Mesenteric fat pad (tissue), 1 donor: ENCODE measurements at regions not wholly inside any gene's neighbourhood (a gene's known extent, or its start where the extent isn't known, plus 50 kb on each side); places are given as distances from the start of the nearest gene placed in this dataset.
"Not testable (repeated sequence)": the region's sequence is repeated elsewhere in the genome, so short reads cannot be mapped to it uniquely, and the experiment has no call there.

Experiments used
- DNase-seq: peaks from one replicate; pipeline ENCODE4 v3.0.0-alpha.2; 2020; ENCODE audit warnings: low spot score
- donor health status: DM: yes; HTN: yes; CAD: no.

GRCh38 chr1:54474310-54475251 lies 68.4 kb upstream of the SSBP3 start:
- no peak for DNase-seq

- DNase-seq = no peak
Observed at GRCh38 chr1:54471588-54471987, 65.4 kb upstream of the SSBP3 start.

- DNase-seq = not testable (repeated sequence)
Observed at GRCh38 chr1:54469444-54469843, 63.2 kb upstream of the SSBP3 start.

GRCh38 chr1:54468288-54469084 lies 62.3 kb upstream of the SSBP3 start:
- DNase-seq = not testable (repeated sequence)

- DNase-seq = no peak
Observed at GRCh38 chr1:54465351-54465811, 59.2 kb upstream of the SSBP3 start.

- no peak for DNase-seq
Observed at GRCh38 chr1:54464477-54465146, 58.4 kb upstream of the SSBP3 start.

GRCh38 chr1:54464031-54464476 lies 57.9 kb upstream of the SSBP3 start:
- no peak for DNase-seq

- no peak for DNase-seq
Observed at GRCh38 chr1:54463259-54464030, 57.3 kb upstream of the SSBP3 start.

- no peak for DNase-seq
Observed at GRCh38 chr1:54462597-54463258, 56.5 kb upstream of the SSBP3 start.

- no peak for DNase-seq
Observed at GRCh38 chr1:54461731-54462596, 55.8 kb upstream of the SSBP3 start.

GRCh38 chr1:54460861-54461387 lies 54.7 kb upstream of the SSBP3 start:
- DNase-seq = no peak

GRCh38 chr1:54460351-54460750 lies 54.2 kb upstream of the SSBP3 start:
- DNase-seq = no peak

GRCh38 chr1:54459726-54460191 lies 53.6 kb upstream of the SSBP3 start:
- no peak for DNase-seq

- no peak for DNase-seq
Observed at GRCh38 chr1:54459140-54459539, 52.9 kb upstream of the SSBP3 start.

GRCh38 chr1:54456921-54457529 lies 50.8 kb upstream of the SSBP3 start:
- DNase-seq = no peak

- DNase-seq = no peak
Observed at GRCh38 chr1:54456361-54456760, 50.2 kb upstream of the SSBP3 start.
